Activated T-cell treated with anti-CD3 and anti-CD28 coated beads, Interleukin-2, amount 50 U/mL, for 4 hours (primary cell): ENCODE measurements at regions not wholly inside any gene's neighbourhood (a gene's known extent, or its start where the extent isn't known, plus 50 kb on each side); places are given as distances from the start of the nearest gene placed in this dataset.
"Not testable (repeated sequence)": the region's sequence is repeated elsewhere in the genome, so short reads cannot be mapped to it uniquely, and the experiment has no call there.

Source experiments
- ATAC-seq, 2 donors: fragments of 200-7000 bp; cut with Tn5 transposase; one replicate each; pipeline ENCODE4 v1.10.0; 2021
- DNase-seq: peaks from one replicate; pipeline ENCODE4 v3.0.0-alpha.2; 2020
- H3K27me3 Mint-ChIP-seq: one replicate; pipeline ENCODE4 v1.8.0; 2021; ENCODE audit warnings: low read depth, mixed read lengths
- H3K36me3 Mint-ChIP-seq: one replicate; pipeline ENCODE4 v1.8.0; 2022; ENCODE audit warnings: mixed read lengths; ENCODE audit not compliant: insufficient read depth
- H3K4me1 Mint-ChIP-seq: one replicate; pipeline ENCODE4 v1.8.0; 2021; ENCODE audit warnings: low read depth, mixed read lengths
- H3K4me3 Mint-ChIP-seq: one replicate; pipeline ENCODE4 v1.8.0; 2021; ENCODE audit warnings: mild to moderate bottlenecking, moderate library complexity, mixed read lengths
- H3K9me3 Mint-ChIP-seq: one replicate; pipeline ENCODE4 v1.8.0; 2021; ENCODE audit warnings: mixed read lengths

DNA sequence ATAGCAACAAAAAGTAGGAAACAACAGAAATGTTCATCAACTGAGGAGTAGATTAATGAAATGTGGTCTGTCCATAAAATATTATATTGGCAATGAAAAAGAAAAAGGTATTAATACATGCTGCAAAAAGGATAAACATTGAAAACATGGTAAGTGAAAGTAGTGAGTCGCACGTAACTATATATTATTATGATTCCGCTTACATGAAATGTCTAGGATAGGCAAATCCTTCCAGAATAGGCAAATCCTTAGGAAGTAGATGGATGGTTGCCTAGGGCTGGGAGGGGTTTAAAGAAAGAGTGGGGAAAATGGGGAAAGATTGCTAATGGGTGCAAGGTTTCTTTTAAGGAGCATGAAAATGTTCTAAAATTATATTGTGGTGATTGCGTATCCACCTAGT is 198.1 kb upstream of the WSB1 start:
- ATAC-seq, H3K27me3 Mint-ChIP-seq, H3K9me3 Mint-ChIP-seq, DNase-seq, H3K4me1 Mint-ChIP-seq, H3K36me3 Mint-ChIP-seq, H3K4me3 Mint-ChIP-seq: not testable (repeated sequence)

GRCh38 chr17:27099266-27099665 is 194.6 kb upstream of the WSB1 start:
- ATAC-seq, DNase-seq, H3K27me3 Mint-ChIP-seq: not testable (repeated sequence)

GRCh38 chr17:27104605-27105221 is 189.2 kb upstream of the WSB1 start:
- H3K27me3 Mint-ChIP-seq, H3K36me3 Mint-ChIP-seq: not testable (repeated sequence)

More at GRCh38 chr17:27099266-27099665, 194.6 kb upstream of the WSB1 start:
- H3K36me3 Mint-ChIP-seq, H3K4me3 Mint-ChIP-seq, H3K9me3 Mint-ChIP-seq, H3K4me1 Mint-ChIP-seq: not testable (repeated sequence)

DNA sequence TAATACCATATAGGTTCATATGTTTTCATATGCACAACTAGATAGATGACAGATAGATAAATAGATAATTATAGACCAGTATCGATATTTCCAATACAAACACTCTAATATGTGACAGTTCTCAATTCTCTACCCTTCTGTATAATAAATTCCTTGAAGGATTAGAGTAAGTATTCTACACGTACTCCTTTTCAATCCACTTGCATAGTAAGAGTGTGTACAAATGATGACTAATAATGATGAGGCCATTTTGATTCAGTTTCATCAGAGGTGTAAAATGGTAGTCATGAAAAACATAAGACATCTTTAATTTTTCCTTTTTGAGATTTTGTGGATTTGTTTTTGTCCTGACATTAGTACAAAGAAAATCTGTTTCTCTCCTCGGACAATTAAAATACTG is 188.3 kb upstream of the WSB1 start:
- DNase-seq (no peak), ATAC-seq (no peak)
- Mint-ChIP-seq H3K4me3 (no peak overlapping the region), H3K36me3 (no peaks in the 10 kb centered on the region), H3K9me3 (no peaks in the 10 kb centered on the region), H3K27me3 (peaks cover 9% of the 10 kb centered on the region), H3K4me1 (no peaks in the 10 kb centered on the region)

More at GRCh38 chr17:27104605-27105221, 189.2 kb upstream of the WSB1 start:
- H3K4me1 Mint-ChIP-seq, ATAC-seq, H3K9me3 Mint-ChIP-seq, DNase-seq, H3K4me3 Mint-ChIP-seq: not testable (repeated sequence)

- H3K36me3 Mint-ChIP-seq = no peaks in the 10 kb centered on the region
- H3K9me3 Mint-ChIP-seq = no peaks in the 10 kb centered on the region
- ATAC-seq (no peak), DNase-seq (no peak)
- H3K4me3 Mint-ChIP-seq = no peak overlapping the region
- no peaks in the 10 kb centered on the region for H3K4me1 Mint-ChIP-seq
- H3K27me3 Mint-ChIP-seq = peaks cover 10% of the 10 kb centered on the region
Observed at GRCh38 chr17:27106347-27106981, 187.4 kb upstream of the WSB1 start.

DNA sequence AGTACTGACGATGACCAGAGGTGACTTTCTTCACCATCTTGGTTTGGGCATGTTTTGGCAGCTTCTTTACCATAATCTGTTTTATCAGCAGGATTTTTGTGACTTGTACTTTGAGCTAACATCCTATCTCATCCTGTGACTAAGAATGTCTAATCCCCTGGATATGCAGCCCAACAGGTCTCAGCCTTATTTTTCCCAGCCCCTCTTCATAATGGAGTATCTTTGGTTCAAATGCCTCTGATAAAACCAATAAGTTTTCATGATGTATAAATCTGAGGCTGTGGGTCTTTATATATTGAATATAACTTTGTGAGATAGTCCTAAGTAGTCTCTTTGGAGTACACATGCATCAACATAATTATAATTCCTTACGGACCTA is 186.9 kb upstream of the WSB1 start:
- ATAC-seq = no peak
- Mint-ChIP-seq H3K36me3 (no peaks in the 10 kb centered on the region), H3K9me3 (no peaks in the 10 kb centered on the region), H3K4me3 (no peak overlapping the region), H3K4me1 (no peaks in the 10 kb centered on the region), H3K27me3 (peaks cover 13% of the 10 kb centered on the region)
- DNase-seq = no peak

- H3K4me3 Mint-ChIP-seq, DNase-seq: not testable (repeated sequence)
- H3K27me3 Mint-ChIP-seq = peaks cover 13% of the 10 kb centered on the region
Observed at GRCh38 chr17:27107386-27108328, 186.3 kb upstream of the WSB1 start.

GRCh38 chr17:27109346-27109745 is 184.6 kb upstream of the WSB1 start:
- DNase-seq = no peak
- H3K4me1 Mint-ChIP-seq = no peaks in the 10 kb centered on the region
- ATAC-seq = no peak
- H3K4me3 Mint-ChIP-seq = no peak overlapping the region
- H3K27me3 Mint-ChIP-seq = peaks cover 15% of the 10 kb centered on the region
- H3K9me3 Mint-ChIP-seq = no peaks in the 10 kb centered on the region
- no peaks in the 10 kb centered on the region for H3K36me3 Mint-ChIP-seq

More at GRCh38 chr17:27107386-27108328, 186.3 kb upstream of the WSB1 start:
- ATAC-seq, H3K9me3 Mint-ChIP-seq, H3K4me1 Mint-ChIP-seq, H3K36me3 Mint-ChIP-seq: not testable (repeated sequence)

- Mint-ChIP-seq H3K27me3 (no peaks in the 10 kb centered on the region), H3K9me3 (no peaks in the 10 kb centered on the region), H3K36me3 (no peaks in the 10 kb centered on the region), H3K4me3 (no peak overlapping the region), H3K4me1 (no peaks in the 10 kb centered on the region)
- ATAC-seq = no peak
- no peak for DNase-seq
Observed at GRCh38 chr17:27153005-27153404, 140.9 kb upstream of the WSB1 start.

- H3K4me3 Mint-ChIP-seq = no peak overlapping the region
- ATAC-seq (no peak), DNase-seq (no peak)
- no peaks in the 10 kb centered on the region for H3K36me3 Mint-ChIP-seq
- H3K9me3 Mint-ChIP-seq = no peaks in the 10 kb centered on the region
- H3K27me3 Mint-ChIP-seq = no peaks in the 10 kb centered on the region
- no peaks in the 10 kb centered on the region for H3K4me1 Mint-ChIP-seq
Observed at GRCh38 chr17:27155866-27156265, 138.0 kb upstream of the WSB1 start.

GRCh38 chr17:27157297-27157696 is 136.6 kb upstream of the WSB1 start:
- no peaks in the 10 kb centered on the region for H3K36me3 Mint-ChIP-seq
- H3K4me1 Mint-ChIP-seq = no peaks in the 10 kb centered on the region
- no peaks in the 10 kb centered on the region for H3K27me3 Mint-ChIP-seq
- H3K4me3 Mint-ChIP-seq = no peak overlapping the region
- no peak for DNase-seq
- no peaks in the 10 kb centered on the region for H3K9me3 Mint-ChIP-seq
- ATAC-seq = no peak

DNA sequence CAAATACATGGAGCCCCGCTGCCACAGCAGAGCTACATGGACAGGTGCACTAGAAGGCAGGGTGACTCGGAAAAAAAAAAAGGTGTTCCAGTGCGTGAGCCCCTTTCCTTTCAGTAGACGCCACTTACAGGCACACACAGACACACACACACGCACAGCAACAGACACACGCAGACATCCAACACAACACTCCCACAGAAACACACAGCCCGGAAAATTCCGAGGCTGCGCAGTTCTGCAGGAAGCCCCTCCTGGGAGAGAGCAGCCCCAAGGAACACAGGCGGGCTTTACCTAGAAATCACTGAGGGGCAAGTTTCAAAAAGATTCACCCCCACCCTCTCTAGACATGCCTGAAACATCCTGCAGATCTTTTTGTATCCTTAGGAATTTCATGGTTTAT is 136.0 kb upstream of the WSB1 start:
- H3K36me3 Mint-ChIP-seq = no peaks in the 10 kb centered on the region
- DNase-seq = no peak
- H3K27me3 Mint-ChIP-seq = no peaks in the 10 kb centered on the region
- H3K4me3 Mint-ChIP-seq = no peak overlapping the region
- no peaks in the 10 kb centered on the region for H3K4me1 Mint-ChIP-seq
- no peak for ATAC-seq
- no peaks in the 10 kb centered on the region for H3K9me3 Mint-ChIP-seq

DNA sequence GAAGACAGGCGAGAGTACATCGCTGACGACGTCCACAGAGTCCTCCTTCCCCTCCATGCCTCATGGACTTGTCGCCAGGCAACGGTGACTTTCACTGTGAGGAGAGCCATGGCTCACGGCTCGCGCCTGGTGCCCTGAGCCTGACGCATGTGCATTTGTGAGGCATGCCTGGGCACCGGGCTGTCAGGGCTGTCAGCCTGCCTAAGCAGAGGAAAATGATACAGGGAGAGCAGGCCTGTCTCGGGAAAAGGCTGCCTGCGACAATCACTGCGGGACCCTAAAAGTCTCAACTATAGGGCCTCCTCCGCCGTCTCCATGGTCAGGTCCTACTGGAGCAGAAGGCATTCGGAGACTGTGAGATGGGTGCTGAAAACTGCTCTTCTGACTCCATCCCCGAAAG is 135.5 kb upstream of the WSB1 start:
- Mint-ChIP-seq H3K36me3 (no peaks in the 10 kb centered on the region), H3K4me1 (no peaks in the 10 kb centered on the region), H3K4me3 (no peak overlapping the region), H3K27me3 (no peaks in the 10 kb centered on the region), H3K9me3 (no peaks in the 10 kb centered on the region)
- DNase-seq (no peak), ATAC-seq (no peak)

DNA sequence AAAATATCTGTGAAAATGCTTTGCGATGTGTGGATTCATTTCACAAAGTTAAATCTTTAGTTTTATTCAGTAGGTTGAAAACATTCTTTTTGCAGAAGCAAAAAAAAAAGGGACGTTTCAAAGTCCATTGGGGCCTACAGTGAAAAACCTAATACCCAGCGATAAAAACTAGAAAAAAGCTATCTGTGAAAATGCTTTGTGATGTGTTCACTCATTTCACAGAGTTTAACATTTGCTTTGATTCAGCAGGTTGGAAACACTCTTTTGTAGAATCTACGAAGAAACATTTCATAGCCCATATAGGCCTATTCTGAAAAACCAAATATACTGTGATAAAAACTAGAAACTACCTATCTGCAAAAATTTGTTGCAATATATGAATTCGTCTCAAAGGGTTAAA is 113.6 kb upstream of the WSB1 start:
- Mint-ChIP-seq H3K4me1 (no peaks in the 10 kb centered on the region), H3K9me3 (peaks cover 9% of the 10 kb centered on the region), H3K36me3 (peaks cover 2% of the 10 kb centered on the region), H3K4me3 (no peak overlapping the region), H3K27me3 (no peaks in the 10 kb centered on the region)
- no peak for ATAC-seq
- no peak for DNase-seq
